H1 (cell line): ENCODE measurements at regions not wholly inside any gene's neighbourhood (a gene's known extent, or its start where the extent isn't known, plus 50 kb on each side); places are given as distances from the start of the nearest gene placed in this dataset.
A peak's percentile ranks its signal among the peaks of the same experiment; 100 is the strongest.

Source experiments
- CTCF ChIA-PET: fragments of 300-600 bp; sonication (Branson Sonifier 250); formaldehyde crosslinking; loops from one replicate; lab custom pipeline; 2021; ENCODE audit not compliant: partially characterized antibody; lab: Charles Lee
- POLR2A ChIA-PET: fragments of 300-600 bp; sonication (Branson Sonifier 250); formaldehyde crosslinking; loops from one replicate; lab custom pipeline; 2021; ENCODE audit warnings: inconsistent platforms; ENCODE audit not compliant: partially characterized antibody; lab: Charles Lee
- DNase-seq, 2 experiments: peaks; one replicate each; pipeline versions ENCODE4 v3.0.0 to v3.0.0-alpha.2; 2010 to 2022; ENCODE audit warnings: low spot score in 2 of 2, low read depth in 1 of 2, mixed read lengths in 1 of 2
- FAIRE-seq: peaks from 2 replicates; lab custom pipeline; 2011; peaks lifted over from hg19 to GRCh38; lab: Jason Lieb, UNC
- H2AFZ ChIP-seq: 2 replicates; pipeline ENCODE4 v1.8.1; 2012; ENCODE audit warnings: low read length, inconsistent platforms
- H2AK5ac ChIP-seq: 2 replicates; pipeline ENCODE4 v1.6.1; 2013; ENCODE audit warnings: low read depth, low read length
- H2BK120ac ChIP-seq: replicated peaks from 2 replicates; pipeline ENCODE3; 2013; ENCODE audit warnings: low read depth, low read length, inconsistent platforms
- H2BK12ac ChIP-seq: 2 replicates; pipeline ENCODE4 v1.6.1; 2013; ENCODE audit warnings: low read depth, low read length
- H2BK15ac ChIP-seq: 2 replicates; pipeline ENCODE4 v1.6.1; 2013; ENCODE audit warnings: low read length
- H2BK20ac ChIP-seq: 2 replicates; pipeline ENCODE4 v1.6.1; 2013; ENCODE audit warnings: low read length
- H2BK5ac ChIP-seq: 2 replicates; pipeline ENCODE4 v1.6.1; 2013; ENCODE audit warnings: low read depth, low read length
- H3K14ac ChIP-seq: 2 replicates; pipeline ENCODE4 v1.6.1; 2013; ENCODE audit warnings: inconsistent platforms; ENCODE audit not compliant: insufficient read length
- H3K18ac ChIP-seq: 2 replicates; pipeline ENCODE4 v1.6.1; 2013; ENCODE audit warnings: low read length; ENCODE audit errors: extremely low read depth
- H3K23ac ChIP-seq: 2 replicates; pipeline ENCODE4 v1.6.1; 2013; ENCODE audit warnings: inconsistent platforms; ENCODE audit not compliant: insufficient read length
- H3K23me2 ChIP-seq: 2 replicates; pipeline ENCODE4 v1.6.1; 2013; ENCODE audit warnings: low read depth, low read length
- H3K27ac ChIP-seq: 2 replicates; pipeline ENCODE4 v1.6.1; 2011; ENCODE audit warnings: low read depth, low read length, inconsistent platforms
- H3K27me3 ChIP-seq, 4 experiments: replicated peaks in 1 of 4; 1 replicate in 1 of 4; 2 replicates in 3 of 4; pipeline versions ENCODE4 v1.6.1 to v1.8.1; 2011 to 2013; ENCODE audit warnings: low read length in 3 of 4, mild to moderate bottlenecking in 3 of 4, inconsistent platforms in 2 of 4, mixed read lengths in 2 of 4, moderate library complexity in 1 of 4; ENCODE audit not compliant: control insufficient read depth in 3 of 4, insufficient read depth in 3 of 4; ENCODE audit errors: extremely low read depth in 1 of 4
- H3K36me3 ChIP-seq, 4 experiments: 2 replicates each; pipeline versions ENCODE4 v1.6.1 to v1.8.1; 2011 to 2013; ENCODE audit warnings: mild to moderate bottlenecking in 4 of 4, low read length in 3 of 4, moderate library complexity in 2 of 4, control low read depth in 1 of 4, inconsistent platforms in 1 of 4; ENCODE audit not compliant: insufficient read depth in 4 of 4, control insufficient read depth in 2 of 4
- H3K4ac ChIP-seq: replicated peaks from 2 replicates; pipeline ENCODE3; 2013; ENCODE audit warnings: low read length, low read depth, mixed read lengths, inconsistent platforms; ENCODE audit not compliant: insufficient read length
- H3K4me1 ChIP-seq, 4 experiments: replicated peaks in 1 of 4; 1 replicate in 1 of 4; 2 replicates in 3 of 4; pipeline versions ENCODE4 v1.6.1 to v1.8.1; 2011 to 2013; ENCODE audit warnings: low read length in 3 of 4, inconsistent platforms in 2 of 4, mixed read lengths in 1 of 4; ENCODE audit not compliant: insufficient read depth in 4 of 4, control insufficient read depth in 3 of 4
- H3K4me2 ChIP-seq, 2 experiments: 2 replicates each; pipeline versions ENCODE4 v1.6.1 to v1.8.1; 2011 to 2013; ENCODE audit warnings: low read depth in 2 of 2, low read length in 2 of 2, control low read depth in 1 of 2, inconsistent platforms in 1 of 2, mild to moderate bottlenecking in 1 of 2; ENCODE audit not compliant: insufficient read depth in 1 of 2
- H3K4me3 ChIP-seq, 4 experiments: fragments of 200-600, 300-600 bp in 1 of 4; sonication (generic), shearing (Covaris generic), sonication (Bioruptor Twin) in 1 of 4; 2 replicates each; pipeline versions ENCODE4 v1.5.1 to v1.8.1; 2011 to 2016; ENCODE audit warnings: low read length in 4 of 4, low read depth in 3 of 4, control low read depth in 2 of 4, inconsistent platforms in 2 of 4, mild to moderate bottlenecking in 2 of 4, mixed read lengths in 1 of 4, moderate library complexity in 1 of 4; ENCODE audit not compliant: insufficient read depth in 2 of 4; ENCODE audit errors: extremely low read depth in 1 of 4
- H3K56ac ChIP-seq: replicated peaks from 2 replicates; pipeline ENCODE3; 2013; ENCODE audit warnings: low read depth, mild to moderate bottlenecking, mixed read lengths, low read length, inconsistent platforms; ENCODE audit not compliant: insufficient read length
- H3K79me1 ChIP-seq: 2 replicates; pipeline ENCODE4 v1.6.1; 2013; ENCODE audit warnings: low read depth, low read length, control low read depth
- H3K79me2 ChIP-seq, 2 experiments: 2 replicates each; pipeline versions ENCODE4 v1.6.1 to v1.8.1; 2012 to 2013; ENCODE audit warnings: low read length in 2 of 2, mild to moderate bottlenecking in 2 of 2, inconsistent platforms in 1 of 2; ENCODE audit not compliant: insufficient read depth in 2 of 2, control insufficient read depth in 1 of 2
- H3K9ac ChIP-seq, 4 experiments: replicated peaks in 1 of 4; 1 replicate in 1 of 4; 2 replicates in 3 of 4; pipeline versions ENCODE4 v1.6.1 to v1.8.1; 2011 to 2013; ENCODE audit warnings: low read depth in 3 of 4, low read length in 3 of 4, control low read depth in 2 of 4, mild to moderate bottlenecking in 2 of 4, moderate library complexity in 2 of 4, inconsistent platforms in 1 of 4; ENCODE audit errors: extremely low read depth in 1 of 4
- H3K9me3 ChIP-seq, 2 experiments: 2 replicates each; pipeline versions ENCODE4 v1.6.1 to v1.8.1; 2012 to 2013; ENCODE audit warnings: mild to moderate bottlenecking in 2 of 2, moderate library complexity in 2 of 2, control low read depth in 1 of 2, inconsistent platforms in 1 of 2, low read depth in 1 of 2, low read length in 1 of 2, mixed read lengths in 1 of 2; ENCODE audit not compliant: insufficient read depth in 2 of 2
- H4K20me1 ChIP-seq, 2 experiments: replicated peaks in 1 of 2; 2 replicates each; pipeline versions ENCODE3 to v1.8.1; 2011 to 2013; ENCODE audit warnings: inconsistent platforms in 2 of 2, low read length in 2 of 2, mild to moderate bottlenecking in 1 of 2; ENCODE audit not compliant: insufficient read depth in 2 of 2, control insufficient read depth in 1 of 2
- H4K5ac ChIP-seq: 2 replicates; pipeline ENCODE4 v1.6.1; 2013; ENCODE audit warnings: low read length, low read depth, mixed read lengths, inconsistent platforms; ENCODE audit not compliant: insufficient read length
- H4K8ac ChIP-seq: 2 replicates; pipeline ENCODE4 v1.8.0; 2013; ENCODE audit warnings: mild to moderate bottlenecking, moderate library complexity, low read length, inconsistent platforms; ENCODE audit not compliant: insufficient read depth; ENCODE audit errors: extremely low read depth
- H4K91ac ChIP-seq: replicated peaks from 2 replicates; pipeline ENCODE3; 2013; ENCODE audit warnings: low read length, mixed read lengths, inconsistent platforms; ENCODE audit not compliant: insufficient read length
- EGR1 ChIP-seq: IDR thresholded peaks from 2 replicates; pipeline ENCODE4 v1.6.1; 2011; ENCODE audit warnings: low read depth, low read length, borderline replicate concordance
- KDM1A ChIP-seq: fragments of 200-600, 300-600 bp; sonication (generic); IDR thresholded peaks from 2 replicates; pipeline ENCODE4 v1.7.1; 2016; ENCODE audit warnings: mild to moderate bottlenecking, low read length, borderline replicate concordance
- NANOG ChIP-seq: IDR thresholded peaks from 2 replicates; pipeline ENCODE4 v1.6.1; 2011; ENCODE audit warnings: low read length, low read depth, mild to moderate bottlenecking, inconsistent platforms; ENCODE audit not compliant: insufficient read depth, poor library complexity, severe bottlenecking
- POU5F1 ChIP-seq: IDR thresholded peaks from 2 replicates; pipeline ENCODE4 v1.6.1; 2011; ENCODE audit warnings: low read depth, mild to moderate bottlenecking, low read length, moderate library complexity
- SIN3A ChIP-seq, 2 experiments: IDR thresholded peaks in 1 of 2; conservative IDR thresholded peaks in 1 of 2; 2 replicates each; pipeline ENCODE4 v1.6.1; 2011 to 2012; ENCODE audit warnings: low read length in 2 of 2, improper control_type of control experiment in 1 of 2, low read depth in 1 of 2, mild to moderate bottlenecking in 1 of 2
- SP1 ChIP-seq: IDR thresholded peaks from 2 replicates; pipeline ENCODE4 v1.6.1; 2011; ENCODE audit warnings: low read depth, low read length
- TAF7 ChIP-seq: optimal IDR thresholded peaks from 2 replicates; pipeline ENCODE3; 2011; ENCODE audit warnings: low read depth, mild to moderate bottlenecking, inconsistent platforms, low read length, moderate library complexity, borderline replicate concordance
- WGBS, 2 experiments: shearing (Covaris generic) in 1 of 2; methylation state at CpG; one replicate each; pipeline versions ENCODE4 v1.1.6 to v1.1.7; 2013 to 2015; ENCODE audit warnings: low lambda C conversion rate in 2 of 2, mixed read lengths in 2 of 2, inconsistent platforms in 1 of 2, low coverage in 1 of 2, missing lambda C conversion rate in 1 of 2; ENCODE audit not compliant: insufficient replicate concordance in 2 of 2, insufficient coverage in 1 of 2, insufficient read length in 1 of 2; ENCODE audit errors: extremely low coverage in 1 of 2, missing lambda C conversion rate in 1 of 2; 5-methylcytosine and 5-hydroxymethylcytosine counted together
- TF ChIP-seq, protein P1 (sequence below): IDR thresholded peaks from 2 replicates; pipeline ENCODE4 v1.6.1; 2011; ENCODE audit warnings: low read depth, mild to moderate bottlenecking, low read length; ENCODE audit not compliant: insufficient read depth

DNA sequence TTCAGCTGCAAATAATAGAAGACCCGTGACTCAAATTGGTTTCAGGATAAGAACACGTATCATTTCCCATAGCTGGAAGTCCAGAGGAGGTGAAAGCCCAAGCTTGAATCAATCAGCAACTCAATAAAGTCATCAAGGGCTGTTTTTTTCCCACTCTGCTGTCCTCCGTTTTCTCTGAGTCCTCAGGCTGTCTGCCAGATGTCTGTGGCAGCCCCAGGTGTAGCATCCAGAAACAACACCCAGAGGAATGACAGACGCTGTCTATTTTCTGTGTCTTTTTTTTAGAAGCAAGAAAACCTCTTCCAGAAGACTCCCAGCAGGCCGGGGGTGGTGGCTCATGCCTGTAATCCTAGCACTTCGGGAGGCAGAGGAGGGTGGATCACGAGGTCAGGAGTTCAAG, 204.4 kb downstream of the FAM43A start:
- Histone ChIP-seq H2BK12ac (no peak overlapping the region), H2AFZ (no peak overlapping the region), H3K9ac (no peak overlapping the region), H3K4me2 (no peak overlapping the region), H3K36me3 (no peaks in the 10 kb centered on the region), H3K9me3 (no peaks in the 10 kb centered on the region; a peak in 1 of 4 replicates), H4K91ac (no peak overlapping the region), H4K8ac (no peak overlapping the region), H3K23me2 (no peaks in the 10 kb centered on the region), H3K79me1 (no peaks in the 10 kb centered on the region), H3K27ac (no peak overlapping the region), H3K4me3 (no peak overlapping the region), H2BK5ac (no peak overlapping the region), H2BK120ac (no peak overlapping the region), H3K4ac (no peak overlapping the region), H4K5ac (no peak overlapping the region), H3K18ac (no peak overlapping the region), H3K27me3 (no peaks in the 10 kb centered on the region), H2AK5ac (no peak overlapping the region), H3K4me1 (no peaks in the 10 kb centered on the region), H2BK15ac (no peak overlapping the region), H3K56ac (no peak overlapping the region), H3K23ac (no peak overlapping the region), H3K79me2 (no peaks in the 10 kb centered on the region), H4K20me1 (no peaks in the 10 kb centered on the region), H3K14ac (no peak overlapping the region), H2BK20ac (no peak overlapping the region)
- FAIRE-seq (no peak), DNase-seq (peak in 1 of 2 experiments; percentile 23)
- ChIA-PET POLR2A (interaction anchor here (1.5 kb wide), 1 partner anchor 204 kb away, joined by 3 read pairs; no protein-coding TSS in a partner anchor), CTCF (interaction anchor here (1.2 to 1.5 kb wide), 2 partner anchors 11 to 19 kb away, joined by 3 to 5 read pairs; no protein-coding TSS in a partner anchor)
- TF ChIP-seq SIN3A (conservative IDR thresholded peaks at IDR 0.05 in 1 of 2, IDR thresholded peaks at IDR 0.05 in 1 of 2; ENCODE audit: low read depth in 1 of 2, low read length in 2 of 2) (no peak), POU5F1 (no peak), NANOG (no peak), EGR1 (no peak), KDM1A (no peak), SP1 (no peak), TAF7 (no peak)
- TF ChIP-seq, protein P1, sequence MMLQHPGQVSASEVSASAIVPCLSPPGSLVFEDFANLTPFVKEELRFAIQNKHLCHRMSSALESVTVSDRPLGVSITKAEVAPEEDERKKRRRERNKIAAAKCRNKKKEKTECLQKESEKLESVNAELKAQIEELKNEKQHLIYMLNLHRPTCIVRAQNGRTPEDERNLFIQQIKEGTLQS: no peak
- WGBS, 2 experiments: 84% methylated on average over 7 of the region's 7 CpGs; no CpG with 5 or more reads in 1 of the 2 experiments
